Upper lobe of right lung (tissue), 1 donor: ENCODE measurements at regions not wholly inside any gene's neighbourhood (a gene's known extent, or its start where the extent isn't known, plus 50 kb on each side); places are given as distances from the start of the nearest gene placed in this dataset.
A peak's percentile ranks its signal among the peaks of the same experiment; 100 is the strongest.
"Not testable (repeated sequence)": the region's sequence is repeated elsewhere in the genome, so short reads cannot be mapped to it uniquely, and the experiment has no call there.

ENCODE experiments used
- ATAC-seq: fragments of 200-7000 bp; cut with Tn5 transposase; one replicate; pipeline ENCODE4 v1.9.1; 2020; ENCODE audit warnings: mild to moderate bottlenecking, moderate library complexity
- DNase-seq: peaks from one replicate; pipeline ENCODE4 v3.0.0-alpha.2; 2020
- H3K27ac ChIP-seq: fragments of 200-600 bp; one replicate; pipeline ENCODE4 v1.8.0; 2022
- H3K27me3 ChIP-seq: fragments of 200-600 bp; one replicate; pipeline ENCODE4 v1.8.0; 2022; ENCODE audit warnings: mild to moderate bottlenecking
- H3K36me3 ChIP-seq: fragments of 200-600 bp; one replicate; pipeline ENCODE4 v1.8.0; 2022
- H3K4me1 ChIP-seq: fragments of 200-600 bp; one replicate; pipeline ENCODE4 v1.8.0; 2022
- H3K4me3 ChIP-seq: fragments of 200-600 bp; one replicate; pipeline ENCODE4 v1.8.0; 2022; ENCODE audit warnings: mild to moderate bottlenecking
- H3K9me3 ChIP-seq: fragments of 200-600 bp; one replicate; pipeline ENCODE4 v1.8.0; 2022
- CTCF ChIP-seq: fragments of 200-600 bp; IDR thresholded peaks from one replicate; pipeline ENCODE4 v1.8.0; 2022; ENCODE audit warnings: antibody characterized with exemption
- intact Hi-C: fragments of 100-400 bp; cut with DNase I; formaldehyde crosslinking; loops from one replicate; pipeline ENCODE4 v1.11.0; 2022
- donor health status: DM: no; HTN: yes; CAD: no; lungs with severe emphysema.

- no peaks in the 10 kb centered on the region for H3K9me3 ChIP-seq
- H3K4me3 ChIP-seq: no peak overlapping the region
- H3K27ac ChIP-seq: no peak overlapping the region
- DNase-seq (peak; percentile 51), ATAC-seq (no peak)
- intact Hi-C loops: no loop called here
- no peaks in the 10 kb centered on the region for H3K4me1 ChIP-seq
- no peak for TF ChIP-seq CTCF
- H3K36me3 ChIP-seq: no peaks in the 10 kb centered on the region
- no peaks in the 10 kb centered on the region for H3K27me3 ChIP-seq
Measured at GRCh38 chr1:22332424-22332717, 119.3 kb upstream of the ZBTB40 start.

- H3K9me3 ChIP-seq: no peaks in the 10 kb centered on the region
- H3K4me1 ChIP-seq: no peaks in the 10 kb centered on the region
- no peak overlapping the region for H3K4me3 ChIP-seq
- TF ChIP-seq CTCF: no peak
- peak; percentile 60 for DNase-seq
- H3K36me3 ChIP-seq: no peaks in the 10 kb centered on the region
- no peaks in the 10 kb centered on the region for H3K27me3 ChIP-seq
- no peak overlapping the region for H3K27ac ChIP-seq
- intact Hi-C loops: no loop called here
- ATAC-seq: peak; percentile 39
Measured at GRCh38 chr1:22332795-22333499, 118.7 kb upstream of the ZBTB40 start.

GRCh38 chr1:22333516-22334121 is 118.0 kb upstream of the ZBTB40 start:
- TF ChIP-seq CTCF: no peak
- no peaks in the 10 kb centered on the region for H3K36me3 ChIP-seq
- DNase-seq: no peak
- H3K4me3 ChIP-seq: no peak overlapping the region
- no peak for ATAC-seq
- no peaks in the 10 kb centered on the region for H3K9me3 ChIP-seq
- no peaks in the 10 kb centered on the region for H3K27me3 ChIP-seq
- no peaks in the 10 kb centered on the region for H3K4me1 ChIP-seq
- intact Hi-C loops: no loop called here
- no peak overlapping the region for H3K27ac ChIP-seq

GRCh38 chr1:22334860-22335550 is 116.6 kb upstream of the ZBTB40 start:
- intact Hi-C loops: no loop called here
- no peak for TF ChIP-seq CTCF
- no peak overlapping the region for H3K4me3 ChIP-seq

GRCh38 chr1:22336274-22336673 is 115.4 kb upstream of the ZBTB40 start:
- H3K4me3 ChIP-seq, H3K9me3 ChIP-seq, DNase-seq, H3K36me3 ChIP-seq, H3K27ac ChIP-seq, H3K27me3 ChIP-seq, ATAC-seq, intact Hi-C loops, H3K4me1 ChIP-seq: not testable (repeated sequence)

More at GRCh38 chr1:22334860-22335550, 116.6 kb upstream of the ZBTB40 start:
- H3K27me3 ChIP-seq: no peaks in the 10 kb centered on the region
- H3K27ac ChIP-seq: no peak overlapping the region
- H3K36me3 ChIP-seq: no peaks in the 10 kb centered on the region
- no peaks in the 10 kb centered on the region for H3K9me3 ChIP-seq
- no peak for DNase-seq
- no peaks in the 10 kb centered on the region for H3K4me1 ChIP-seq
- no peak for ATAC-seq

- H3K27ac ChIP-seq, ATAC-seq, H3K36me3 ChIP-seq, H3K4me1 ChIP-seq, intact Hi-C loops, DNase-seq, H3K4me3 ChIP-seq, H3K9me3 ChIP-seq: not testable (repeated sequence)
- H3K27me3 ChIP-seq: peaks cover 15% of the 10 kb centered on the region
Measured at GRCh38 chr1:22336696-22337545, 114.7 kb upstream of the ZBTB40 start.
